Osteoblast (primary cell): ENCODE measurements at regions not wholly inside any gene's neighbourhood (a gene's known extent, or its start where the extent isn't known, plus 50 kb on each side); places are given as distances from the start of the nearest gene placed in this dataset.

Experiments
- DNase-seq: peaks from one replicate; pipeline ENCODE4 v3.0.0; 2011; ENCODE audit warnings: low spot score, mixed read lengths; ENCODE audit not compliant: insufficient read length; ENCODE audit errors: missing footprints
- H2AFZ ChIP-seq: 2 replicates; pipeline ENCODE4 v1.6.0; 2011; ENCODE audit warnings: mild to moderate bottlenecking, low read length
- H3K27ac ChIP-seq: 2 replicates; pipeline ENCODE4 v1.5.1; 2011; ENCODE audit warnings: mild to moderate bottlenecking, low read depth, low read length, moderate library complexity
- H3K27me3 ChIP-seq: 2 replicates; pipeline ENCODE4 v1.6.0; 2012; ENCODE audit warnings: mild to moderate bottlenecking, control low read depth, inconsistent platforms, low read length, moderate library complexity; ENCODE audit not compliant: insufficient read depth
- H3K36me3 ChIP-seq: 2 replicates; pipeline ENCODE4 v1.5.1; 2011; ENCODE audit warnings: mild to moderate bottlenecking, low read length, control low read depth, moderate library complexity; ENCODE audit not compliant: insufficient read depth
- H3K4me1 ChIP-seq: 2 replicates; pipeline ENCODE4 v1.5.1; 2011; ENCODE audit warnings: mild to moderate bottlenecking, low read length, control low read depth, moderate library complexity; ENCODE audit not compliant: insufficient read depth
- H3K4me2 ChIP-seq: 2 replicates; pipeline ENCODE4 v1.6.0; 2011; ENCODE audit warnings: mild to moderate bottlenecking, low read length; ENCODE audit not compliant: insufficient read depth
- H3K4me3 ChIP-seq: fragments of 200-600 bp; sonication (generic); 3 replicates; pipeline ENCODE4 v1.5.1; 2012; ENCODE audit warnings: mild to moderate bottlenecking, low read length, inconsistent platforms; ENCODE audit not compliant: insufficient read depth
- H3K79me2 ChIP-seq: 2 replicates; pipeline ENCODE4 v1.6.0; 2012; ENCODE audit warnings: mild to moderate bottlenecking, low read length, control low read depth, inconsistent platforms; ENCODE audit not compliant: insufficient read depth
- H3K9me3 ChIP-seq: 2 replicates; pipeline ENCODE4 v1.5.1; 2011; ENCODE audit warnings: low read depth, low read length, control low read depth
- H4K20me1 ChIP-seq: 2 replicates; pipeline ENCODE4 v1.6.0; 2012; ENCODE audit warnings: mild to moderate bottlenecking, low read length, control low read depth; ENCODE audit not compliant: insufficient read depth
- TF ChIP-seq, protein P1 (sequence below): IDR thresholded peaks from 2 replicates; pipeline ENCODE4 v1.5.1; 2011; ENCODE audit warnings: mild to moderate bottlenecking, low read depth, low read length, moderate library complexity; ENCODE audit errors: extremely low read depth

- Histone ChIP-seq H2AFZ (no peak overlapping the region), H3K27me3 (no peaks in the 10 kb centered on the region), H3K36me3 (no peaks in the 10 kb centered on the region), H3K4me2 (no peak overlapping the region), H3K4me1 (no peaks in the 10 kb centered on the region), H3K79me2 (no peaks in the 10 kb centered on the region), H3K27ac (no peak overlapping the region), H4K20me1 (no peaks in the 10 kb centered on the region), H3K9me3 (no peaks in the 10 kb centered on the region), H3K4me3 (no peak overlapping the region)
- TF ChIP-seq, protein P1, sequence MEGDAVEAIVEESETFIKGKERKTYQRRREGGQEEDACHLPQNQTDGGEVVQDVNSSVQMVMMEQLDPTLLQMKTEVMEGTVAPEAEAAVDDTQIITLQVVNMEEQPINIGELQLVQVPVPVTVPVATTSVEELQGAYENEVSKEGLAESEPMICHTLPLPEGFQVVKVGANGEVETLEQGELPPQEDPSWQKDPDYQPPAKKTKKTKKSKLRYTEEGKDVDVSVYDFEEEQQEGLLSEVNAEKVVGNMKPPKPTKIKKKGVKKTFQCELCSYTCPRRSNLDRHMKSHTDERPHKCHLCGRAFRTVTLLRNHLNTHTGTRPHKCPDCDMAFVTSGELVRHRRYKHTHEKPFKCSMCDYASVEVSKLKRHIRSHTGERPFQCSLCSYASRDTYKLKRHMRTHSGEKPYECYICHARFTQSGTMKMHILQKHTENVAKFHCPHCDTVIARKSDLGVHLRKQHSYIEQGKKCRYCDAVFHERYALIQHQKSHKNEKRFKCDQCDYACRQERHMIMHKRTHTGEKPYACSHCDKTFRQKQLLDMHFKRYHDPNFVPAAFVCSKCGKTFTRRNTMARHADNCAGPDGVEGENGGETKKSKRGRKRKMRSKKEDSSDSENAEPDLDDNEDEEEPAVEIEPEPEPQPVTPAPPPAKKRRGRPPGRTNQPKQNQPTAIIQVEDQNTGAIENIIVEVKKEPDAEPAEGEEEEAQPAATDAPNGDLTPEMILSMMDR = no peak
- no peak for DNase-seq
Measured at GRCh38 chr5:155380480-155380879, 366.9 kb downstream of the KIF4B start.

- no peaks in the 10 kb centered on the region for H3K36me3 ChIP-seq
- H3K27me3 ChIP-seq = no peaks in the 10 kb centered on the region
- no peak overlapping the region for H3K27ac ChIP-seq
- no peaks in the 10 kb centered on the region for H3K79me2 ChIP-seq
- no peaks in the 10 kb centered on the region for H3K4me1 ChIP-seq
- no peak overlapping the region for H2AFZ ChIP-seq
- no peak overlapping the region for H3K4me2 ChIP-seq
- no peak overlapping the region for H3K4me3 ChIP-seq
- TF ChIP-seq, protein P1 = no peak
- DNase-seq = no peak
- H3K9me3 ChIP-seq = no peaks in the 10 kb centered on the region
- H4K20me1 ChIP-seq = no peaks in the 10 kb centered on the region
Measured at GRCh38 chr5:155381654-155382053, 368.1 kb downstream of the KIF4B start.

DNA sequence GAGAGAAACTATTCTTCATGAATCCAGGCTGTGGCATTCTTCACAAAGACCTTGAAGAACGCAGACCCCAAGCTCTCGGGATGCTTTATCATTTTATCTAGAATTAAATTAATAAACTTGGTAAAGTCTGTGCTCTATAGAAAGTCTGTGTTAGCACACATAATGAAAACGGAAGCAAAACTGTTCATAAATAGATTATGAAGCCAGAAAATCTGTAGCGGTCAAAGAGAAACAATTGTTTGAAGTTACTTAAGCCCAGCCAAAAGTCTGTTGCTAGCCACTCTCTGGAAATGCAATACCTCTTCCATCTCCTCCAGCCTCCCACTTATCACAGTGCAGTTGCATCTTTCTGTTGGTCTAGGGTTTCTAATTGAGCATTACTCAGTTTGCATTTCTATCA is 375.9 kb downstream of the KIF4B start:
- Histone ChIP-seq H3K4me2 (no peak overlapping the region), H4K20me1 (no peaks in the 10 kb centered on the region), H3K4me1 (no peaks in the 10 kb centered on the region), H3K79me2 (no peaks in the 10 kb centered on the region), H3K4me3 (no peak overlapping the region), H3K27ac (no peak overlapping the region), H3K9me3 (no peaks in the 10 kb centered on the region), H3K27me3 (no peaks in the 10 kb centered on the region), H3K36me3 (no peaks in the 10 kb centered on the region), H2AFZ (no peak overlapping the region)
- no peak for DNase-seq
- TF ChIP-seq, protein P1 = no peak

- Histone ChIP-seq H3K4me3 (no peak overlapping the region), H3K36me3 (no peaks in the 10 kb centered on the region), H2AFZ (no peak overlapping the region), H3K4me2 (no peak overlapping the region), H3K79me2 (no peaks in the 10 kb centered on the region), H4K20me1 (no peaks in the 10 kb centered on the region), H3K9me3 (no peaks in the 10 kb centered on the region), H3K27me3 (no peaks in the 10 kb centered on the region), H3K27ac (no peak overlapping the region), H3K4me1 (no peaks in the 10 kb centered on the region)
- no peak for DNase-seq
- TF ChIP-seq, protein P1 = no peak
Measured at GRCh38 chr5:155394727-155395126, 381.2 kb downstream of the KIF4B start.
